22Rv1 (cell line): ENCODE measurements at regions not wholly inside any gene's neighbourhood (a gene's known extent, or its start where the extent isn't known, plus 50 kb on each side); places are given as distances from the start of the nearest gene placed in this dataset.

Experiments
- ZFX ChIP-seq: fragments of 450-650 bp; IDR thresholded peaks from 2 replicates; pipeline ENCODE4 v1.6.1; 2017; ENCODE audit warnings: antibody characterized with exemption, borderline replicate concordance
- TF ChIP-seq, protein P1 (sequence below): fragments of 450-650 bp; IDR thresholded peaks from 2 replicates; pipeline ENCODE4 v1.5.1; 2017; ENCODE audit warnings: mild to moderate bottlenecking

DNA sequence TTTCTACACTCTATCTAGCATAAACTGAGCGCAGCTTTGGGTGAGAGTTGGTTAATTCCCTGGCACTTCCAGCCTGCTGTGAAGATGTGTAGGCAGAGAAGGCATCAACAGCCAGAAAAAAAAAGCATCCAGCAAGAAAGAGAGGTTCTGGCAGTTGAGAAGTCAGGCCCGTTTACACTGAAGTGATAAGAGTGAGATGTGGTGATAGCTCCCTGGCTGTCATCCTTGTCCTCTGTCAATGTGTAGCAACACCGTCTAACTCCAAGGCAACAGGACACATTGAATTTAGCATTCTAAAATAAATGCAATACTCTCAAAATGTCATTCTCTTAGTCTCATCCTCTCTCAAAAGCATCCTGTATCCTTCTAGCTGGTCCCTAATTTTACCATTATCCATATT is 193.6 kb upstream of the BTBD3 start:
- TF ChIP-seq, protein P1, sequence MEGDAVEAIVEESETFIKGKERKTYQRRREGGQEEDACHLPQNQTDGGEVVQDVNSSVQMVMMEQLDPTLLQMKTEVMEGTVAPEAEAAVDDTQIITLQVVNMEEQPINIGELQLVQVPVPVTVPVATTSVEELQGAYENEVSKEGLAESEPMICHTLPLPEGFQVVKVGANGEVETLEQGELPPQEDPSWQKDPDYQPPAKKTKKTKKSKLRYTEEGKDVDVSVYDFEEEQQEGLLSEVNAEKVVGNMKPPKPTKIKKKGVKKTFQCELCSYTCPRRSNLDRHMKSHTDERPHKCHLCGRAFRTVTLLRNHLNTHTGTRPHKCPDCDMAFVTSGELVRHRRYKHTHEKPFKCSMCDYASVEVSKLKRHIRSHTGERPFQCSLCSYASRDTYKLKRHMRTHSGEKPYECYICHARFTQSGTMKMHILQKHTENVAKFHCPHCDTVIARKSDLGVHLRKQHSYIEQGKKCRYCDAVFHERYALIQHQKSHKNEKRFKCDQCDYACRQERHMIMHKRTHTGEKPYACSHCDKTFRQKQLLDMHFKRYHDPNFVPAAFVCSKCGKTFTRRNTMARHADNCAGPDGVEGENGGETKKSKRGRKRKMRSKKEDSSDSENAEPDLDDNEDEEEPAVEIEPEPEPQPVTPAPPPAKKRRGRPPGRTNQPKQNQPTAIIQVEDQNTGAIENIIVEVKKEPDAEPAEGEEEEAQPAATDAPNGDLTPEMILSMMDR: no peak
- TF ChIP-seq ZFX: no peak
